ENCODE measurements at regions not wholly inside any gene's neighbourhood (a gene's known extent, or its start where the extent isn't known, plus 50 kb on each side); places are given as distances from the start of the nearest gene placed in this dataset.
A peak's percentile ranks its signal among the peaks of the same experiment; 100 is the strongest.

DNA sequence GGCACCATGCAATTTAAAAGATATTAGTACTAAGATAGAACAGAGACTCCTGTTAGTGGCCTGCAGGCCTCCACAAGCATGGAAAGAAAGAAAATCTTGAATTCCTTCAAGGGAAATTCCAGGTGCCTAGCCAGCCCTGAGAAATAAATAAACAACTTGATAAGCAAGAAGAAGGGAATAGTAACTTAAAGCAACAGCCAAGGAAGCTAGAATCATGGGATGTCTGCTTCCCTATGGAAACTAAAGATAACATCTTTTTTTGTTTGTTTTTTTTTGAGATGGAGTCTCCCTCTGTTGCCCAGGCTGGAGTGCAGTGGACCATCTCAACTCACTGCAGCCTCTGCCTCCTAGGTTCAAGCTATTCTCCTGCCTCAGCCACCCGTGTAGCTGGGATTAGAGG is 128.6 kb downstream of the SKIDA1 start:
- Mint-ChIP-seq H3K36me3 (ENCODE audit: low read depth) (peaks cover 10% of the 10 kb centered on the region), H3K9me3 (peaks cover 19% of the 10 kb centered on the region), H3K27ac (peak overlapping the region; percentile 77), H3K4me1 (peaks cover 37% of the 10 kb centered on the region), H3K4me3 (no peak overlapping the region), H3K27me3 (ENCODE audit: low read depth, poor library complexity) (peaks cover 3% of the 10 kb centered on the region)
- no peak for TF ChIP-seq CTCF (IDR thresholded peaks at IDR 0.05)
- no peak for DNase-seq

GRCh38 chr10:21393931-21394330 is 131.6 kb downstream of the SKIDA1 start:
- peaks cover 19% of the 10 kb centered on the region for H3K9me3 Mint-ChIP-seq
- H3K36me3 Mint-ChIP-seq (ENCODE audit: low read depth): peaks cover 10% of the 10 kb centered on the region
- DNase-seq: no peak
- no peak for TF ChIP-seq CTCF (IDR thresholded peaks at IDR 0.05)
- no peak overlapping the region for H3K27ac Mint-ChIP-seq
- no peak overlapping the region for H3K4me3 Mint-ChIP-seq
- no peaks in the 10 kb centered on the region for H3K27me3 Mint-ChIP-seq (ENCODE audit: low read depth, poor library complexity)
- peaks cover 16% of the 10 kb centered on the region for H3K4me1 Mint-ChIP-seq

GRCh38 chr10:21388589-21388988 is 136.9 kb downstream of the SKIDA1 start:
- Mint-ChIP-seq H3K27me3 (ENCODE audit: low read depth, poor library complexity) (peaks cover 4% of the 10 kb centered on the region), H3K4me3 (no peak overlapping the region), H3K36me3 (ENCODE audit: low read depth) (no peaks in the 10 kb centered on the region), H3K27ac (no peak overlapping the region), H3K4me1 (peaks cover 5% of the 10 kb centered on the region), H3K9me3 (peaks cover 8% of the 10 kb centered on the region)
- DNase-seq: no peak
- no peak for TF ChIP-seq CTCF (IDR thresholded peaks at IDR 0.05)

DNA sequence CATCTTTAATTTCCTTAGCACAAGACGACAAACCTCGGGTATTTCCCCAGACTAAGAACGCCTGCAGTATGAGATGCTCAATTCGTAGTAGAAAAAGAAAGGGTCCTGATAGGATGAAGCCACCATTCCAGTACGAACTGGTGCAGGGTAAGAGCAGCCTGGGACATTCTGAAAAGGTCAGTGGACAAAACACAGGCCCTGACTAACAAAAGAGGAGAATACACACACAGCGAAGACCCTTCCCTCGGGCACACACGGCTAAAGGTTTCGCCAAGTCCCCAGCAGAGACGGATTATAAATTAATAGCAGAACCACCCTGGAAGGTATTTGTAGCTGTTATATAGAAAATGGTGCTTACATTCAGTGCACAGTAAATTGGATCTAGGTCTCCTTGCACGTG is 137.6 kb downstream of the SKIDA1 start:
- peaks cover 4% of the 10 kb centered on the region for H3K9me3 Mint-ChIP-seq
- H3K36me3 Mint-ChIP-seq (ENCODE audit: low read depth): no peaks in the 10 kb centered on the region
- H3K27me3 Mint-ChIP-seq (ENCODE audit: low read depth, poor library complexity): peaks cover 4% of the 10 kb centered on the region
- peaks cover 5% of the 10 kb centered on the region for H3K4me1 Mint-ChIP-seq
- peak overlapping the region; percentile 55 for H3K27ac Mint-ChIP-seq
- TF ChIP-seq CTCF (IDR thresholded peaks at IDR 0.05): no peak
- no peak for DNase-seq
- H3K4me3 Mint-ChIP-seq: no peak overlapping the region

DNA sequence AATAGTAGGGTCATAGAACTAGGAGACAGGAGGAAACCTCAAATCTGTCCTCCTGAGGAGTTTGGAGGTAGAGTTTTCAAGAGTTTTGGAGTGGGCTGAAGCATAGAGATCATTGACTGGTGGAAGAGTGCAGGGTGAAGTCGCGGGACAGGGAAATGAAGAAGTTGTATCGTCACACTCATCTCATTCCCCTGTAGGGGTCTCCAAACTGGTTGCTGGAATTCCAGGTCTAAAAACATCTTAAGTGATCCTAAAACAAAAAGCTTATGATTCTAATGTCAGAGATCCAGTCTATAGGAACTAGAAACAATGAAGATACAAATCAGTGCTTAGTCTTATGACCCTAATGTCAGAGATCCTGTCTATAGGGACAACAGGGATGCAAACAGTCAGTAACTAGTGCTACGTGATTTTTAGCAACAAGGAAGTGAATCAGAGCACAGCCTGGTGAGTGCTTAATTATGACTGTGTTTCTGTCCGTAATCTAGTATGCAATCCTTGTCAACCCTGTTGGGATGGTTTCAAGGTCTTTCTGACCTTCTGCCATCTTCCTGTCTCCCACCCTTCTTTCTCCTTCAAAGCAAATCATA is 139.4 kb downstream of the SKIDA1 start:
- Mint-ChIP-seq H3K27me3 (ENCODE audit: low read depth, poor library complexity) (peaks cover 4% of the 10 kb centered on the region), H3K9me3 (peaks cover 4% of the 10 kb centered on the region), H3K36me3 (ENCODE audit: low read depth) (no peaks in the 10 kb centered on the region), H3K4me1 (peaks cover 5% of the 10 kb centered on the region), H3K4me3 (no peak overlapping the region), H3K27ac (no peak overlapping the region)
- no peak for DNase-seq
- TF ChIP-seq CTCF (IDR thresholded peaks at IDR 0.05): no peak

GRCh38 chr10:21385536-21385935 is 139.9 kb downstream of the SKIDA1 start:
- Mint-ChIP-seq H3K4me1 (peaks cover 5% of the 10 kb centered on the region), H3K36me3 (ENCODE audit: low read depth) (no peaks in the 10 kb centered on the region), H3K27me3 (ENCODE audit: low read depth, poor library complexity) (peaks cover 4% of the 10 kb centered on the region), H3K9me3 (peaks cover 4% of the 10 kb centered on the region), H3K4me3 (no peak overlapping the region), H3K27ac (no peak overlapping the region)
- TF ChIP-seq CTCF (IDR thresholded peaks at IDR 0.05): no peak
- DNase-seq: no peak
